GM12878 (cell line): ENCODE measurements at regions not wholly inside any gene's neighbourhood (a gene's known extent, or its start where the extent isn't known, plus 50 kb on each side); places are given as distances from the start of the nearest gene placed in this dataset.

ENCODE experiments used
- BCLAF1 ChIP-seq: fragments of 450-650 bp; IDR thresholded peaks from 2 replicates; pipeline ENCODE4 v1.6.1; 2017; ENCODE audit warnings: antibody characterized with exemption, mild to moderate bottlenecking, moderate library complexity
- CEBPB ChIP-seq, 2 experiments: fragments of 150-350 bp in 1 of 2; IDR thresholded peaks; 2 replicates each; pipeline ENCODE4 v1.6.1; 2012 to 2014; ENCODE audit warnings: low read depth in 2 of 2, low read length in 2 of 2, borderline replicate concordance in 1 of 2, inconsistent platforms in 1 of 2
- CREM ChIP-seq: IDR thresholded peaks from 2 replicates; pipeline ENCODE4 v1.6.1; 2014; ENCODE audit warnings: antibody characterized with exemption, low read depth
- POLR2AphosphoS5 ChIP-seq: IDR thresholded peaks from 2 replicates; pipeline ENCODE4 v1.6.1; 2011; ENCODE audit warnings: mild to moderate bottlenecking, low read length, inconsistent platforms
- REST ChIP-seq: IDR thresholded peaks from 2 replicates; pipeline ENCODE4 v1.6.1; 2012; ENCODE audit warnings: mild to moderate bottlenecking, low read depth, low read length
- SPI1 ChIP-seq: IDR thresholded peaks from 2 replicates; pipeline ENCODE4 v1.6.1; 2011; ENCODE audit warnings: low read depth, mild to moderate bottlenecking, low read length, moderate library complexity, borderline replicate concordance; ENCODE audit not compliant: insufficient read depth
- SRF ChIP-seq, 2 experiments: IDR thresholded peaks; 2 replicates each; pipeline ENCODE4 v1.6.1; 2011; ENCODE audit warnings: low read depth in 2 of 2, low read length in 2 of 2, mild to moderate bottlenecking in 1 of 2, moderate library complexity in 1 of 2
- TF ChIP-seq, protein P1 (sequence below): fragments of 450-650 bp; IDR thresholded peaks from 2 replicates; pipeline ENCODE4 v1.6.1; 2017; ENCODE audit warnings: mild to moderate bottlenecking, low read depth, inconsistent platforms; ENCODE audit not compliant: poor library complexity, severe bottlenecking
- TF ChIP-seq, protein P2 (sequence below): fragments of 450-650 bp; IDR thresholded peaks from 2 replicates; pipeline ENCODE4 v1.6.1; 2016; ENCODE audit warnings: mild to moderate bottlenecking
- TF ChIP-seq, protein P3 (sequence below), 3 experiments: IDR thresholded peaks in 2 of 3; conservative IDR thresholded peaks in 1 of 3; 2 replicates each; pipeline ENCODE4 v1.5.1; 2011; ENCODE audit warnings: low read depth in 3 of 3, low read length in 3 of 3, mild to moderate bottlenecking in 3 of 3, control low read depth in 2 of 3, moderate library complexity in 2 of 3, inconsistent platforms in 1 of 3, mixed read lengths in 1 of 3; ENCODE audit not compliant: control insufficient read depth in 2 of 3, insufficient read depth in 1 of 3; ENCODE audit errors: extremely low read depth in 1 of 3

DNA sequence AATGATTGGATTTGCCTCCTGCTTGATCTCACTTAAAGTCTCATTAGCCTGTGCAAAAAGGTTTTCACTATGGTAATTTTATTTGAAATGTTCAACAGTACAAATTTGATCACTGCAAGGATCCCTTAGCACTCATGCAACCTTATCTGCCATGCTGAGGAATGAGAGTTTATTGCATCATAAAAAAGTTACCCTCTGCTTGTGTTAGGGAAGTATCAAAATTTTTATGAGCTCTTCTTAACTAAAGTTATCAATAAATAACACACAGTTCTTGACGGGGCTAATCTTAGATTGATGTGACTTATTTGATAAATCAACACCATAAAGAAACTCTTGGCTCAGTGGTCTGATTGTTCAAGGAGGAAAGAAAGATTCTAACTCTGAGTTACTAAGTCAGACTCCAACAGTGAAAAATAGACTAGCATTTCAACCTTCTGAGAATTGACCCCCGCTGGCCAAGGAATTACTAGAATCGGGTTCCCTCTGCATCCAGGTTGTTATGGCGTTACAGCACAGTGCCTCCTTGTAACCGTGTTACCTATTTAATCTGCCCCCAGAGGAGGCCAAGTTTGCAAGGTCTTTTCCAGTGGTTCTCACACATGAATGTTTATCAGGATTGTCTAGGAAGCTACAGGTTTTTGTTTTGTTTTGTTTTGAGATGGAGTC, 259.7 kb downstream of the CDCA7 start:
- TF ChIP-seq BCLAF1 (no peak), REST (no peak), CREM (no peak), CEBPB (IDR thresholded peaks at IDR 0.05; ENCODE audit: borderline replicate concordance in 1 of 2, low read depth in 2 of 2, low read length in 2 of 2) (no peak), SPI1 (no peak), SRF (IDR thresholded peaks at IDR 0.05; ENCODE audit: low read depth in 2 of 2, low read length in 2 of 2) (no peak), POLR2AphosphoS5 (no peak)
- TF ChIP-seq, protein P1, sequence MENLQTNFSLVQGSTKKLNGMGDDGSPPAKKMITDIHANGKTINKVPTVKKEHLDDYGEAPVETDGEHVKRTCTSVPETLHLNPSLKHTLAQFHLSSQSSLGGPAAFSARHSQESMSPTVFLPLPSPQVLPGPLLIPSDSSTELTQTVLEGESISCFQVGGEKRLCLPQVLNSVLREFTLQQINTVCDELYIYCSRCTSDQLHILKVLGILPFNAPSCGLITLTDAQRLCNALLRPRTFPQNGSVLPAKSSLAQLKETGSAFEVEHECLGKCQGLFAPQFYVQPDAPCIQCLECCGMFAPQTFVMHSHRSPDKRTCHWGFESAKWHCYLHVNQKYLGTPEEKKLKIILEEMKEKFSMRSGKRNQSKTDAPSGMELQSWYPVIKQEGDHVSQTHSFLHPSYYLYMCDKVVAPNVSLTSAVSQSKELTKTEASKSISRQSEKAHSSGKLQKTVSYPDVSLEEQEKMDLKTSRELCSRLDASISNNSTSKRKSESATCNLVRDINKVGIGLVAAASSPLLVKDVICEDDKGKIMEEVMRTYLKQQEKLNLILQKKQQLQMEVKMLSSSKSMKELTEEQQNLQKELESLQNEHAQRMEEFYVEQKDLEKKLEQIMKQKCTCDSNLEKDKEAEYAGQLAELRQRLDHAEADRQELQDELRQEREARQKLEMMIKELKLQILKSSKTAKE, result no peak
- TF ChIP-seq, protein P2, sequence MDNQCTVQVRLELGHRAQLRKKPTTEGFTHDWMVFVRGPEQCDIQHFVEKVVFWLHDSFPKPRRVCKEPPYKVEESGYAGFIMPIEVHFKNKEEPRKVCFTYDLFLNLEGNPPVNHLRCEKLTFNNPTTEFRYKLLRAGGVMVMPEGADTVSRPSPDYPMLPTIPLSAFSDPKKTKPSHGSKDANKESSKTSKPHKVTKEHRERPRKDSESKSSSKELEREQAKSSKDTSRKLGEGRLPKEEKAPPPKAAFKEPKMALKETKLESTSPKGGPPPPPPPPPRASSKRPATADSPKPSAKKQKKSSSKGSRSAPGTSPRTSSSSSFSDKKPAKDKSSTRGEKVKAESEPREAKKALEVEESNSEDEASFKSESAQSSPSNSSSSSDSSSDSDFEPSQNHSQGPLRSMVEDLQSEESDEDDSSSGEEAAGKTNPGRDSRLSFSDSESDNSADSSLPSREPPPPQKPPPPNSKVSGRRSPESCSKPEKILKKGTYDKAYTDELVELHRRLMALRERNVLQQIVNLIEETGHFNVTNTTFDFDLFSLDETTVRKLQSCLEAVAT, result no peak
- TF ChIP-seq, protein P3, sequence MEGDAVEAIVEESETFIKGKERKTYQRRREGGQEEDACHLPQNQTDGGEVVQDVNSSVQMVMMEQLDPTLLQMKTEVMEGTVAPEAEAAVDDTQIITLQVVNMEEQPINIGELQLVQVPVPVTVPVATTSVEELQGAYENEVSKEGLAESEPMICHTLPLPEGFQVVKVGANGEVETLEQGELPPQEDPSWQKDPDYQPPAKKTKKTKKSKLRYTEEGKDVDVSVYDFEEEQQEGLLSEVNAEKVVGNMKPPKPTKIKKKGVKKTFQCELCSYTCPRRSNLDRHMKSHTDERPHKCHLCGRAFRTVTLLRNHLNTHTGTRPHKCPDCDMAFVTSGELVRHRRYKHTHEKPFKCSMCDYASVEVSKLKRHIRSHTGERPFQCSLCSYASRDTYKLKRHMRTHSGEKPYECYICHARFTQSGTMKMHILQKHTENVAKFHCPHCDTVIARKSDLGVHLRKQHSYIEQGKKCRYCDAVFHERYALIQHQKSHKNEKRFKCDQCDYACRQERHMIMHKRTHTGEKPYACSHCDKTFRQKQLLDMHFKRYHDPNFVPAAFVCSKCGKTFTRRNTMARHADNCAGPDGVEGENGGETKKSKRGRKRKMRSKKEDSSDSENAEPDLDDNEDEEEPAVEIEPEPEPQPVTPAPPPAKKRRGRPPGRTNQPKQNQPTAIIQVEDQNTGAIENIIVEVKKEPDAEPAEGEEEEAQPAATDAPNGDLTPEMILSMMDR (IDR thresholded peaks at IDR 0.05 in 2 of 3, conservative IDR thresholded peaks at IDR 0.05 in 1 of 3; ENCODE audit: control insufficient read depth in 2 of 3, extremely low read depth in 1 of 3, insufficient read depth in 1 of 3, low read depth in 3 of 3, low read length in 3 of 3), result no peak
